HG02623 (cell line): ENCODE measurements at regions not wholly inside any gene's neighbourhood (a gene's known extent, or its start where the extent isn't known, plus 50 kb on each side); places are given as distances from the start of the nearest gene placed in this dataset.

Source experiments
- ATAC-seq: cut with Tn5 transposase; IDR thresholded peaks from one replicate; pipeline ENCODE4 v1.9.1; 2021; ENCODE audit warnings: moderate library complexity; ENCODE audit not compliant: unreplicated experiment

DNA sequence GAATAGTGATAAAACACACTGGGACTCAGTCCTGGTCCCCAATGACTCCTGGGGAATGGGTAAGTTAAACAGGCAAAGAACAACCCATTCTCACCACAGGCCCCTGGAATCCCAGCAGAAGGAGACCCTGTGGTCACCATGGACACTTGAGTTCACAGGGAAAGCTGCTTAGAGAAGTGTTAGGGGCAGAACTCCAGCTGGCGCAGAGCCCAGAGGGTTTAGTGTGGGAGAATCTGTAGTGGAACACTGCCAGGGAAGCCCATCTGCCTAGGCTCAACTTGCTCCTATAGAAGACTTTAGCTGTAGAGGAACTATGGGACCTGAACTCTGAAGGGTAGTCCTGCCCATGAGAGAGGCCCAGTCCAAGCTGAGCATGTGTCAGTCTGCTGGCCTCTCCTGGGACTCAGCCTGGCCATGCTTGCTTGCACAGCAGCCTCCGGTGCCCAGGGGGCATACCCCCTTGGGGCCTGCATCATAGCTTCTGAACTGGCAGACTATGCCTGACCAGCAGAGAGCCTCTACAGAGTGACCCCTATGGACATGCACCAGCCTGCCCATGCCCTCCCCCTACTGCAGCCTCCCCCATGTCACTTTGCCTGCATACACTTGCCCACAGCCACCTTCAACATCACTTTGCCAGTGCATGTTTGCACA lies 343.5 kb downstream of the IDS start:
- ATAC-seq = no peak

DNA sequence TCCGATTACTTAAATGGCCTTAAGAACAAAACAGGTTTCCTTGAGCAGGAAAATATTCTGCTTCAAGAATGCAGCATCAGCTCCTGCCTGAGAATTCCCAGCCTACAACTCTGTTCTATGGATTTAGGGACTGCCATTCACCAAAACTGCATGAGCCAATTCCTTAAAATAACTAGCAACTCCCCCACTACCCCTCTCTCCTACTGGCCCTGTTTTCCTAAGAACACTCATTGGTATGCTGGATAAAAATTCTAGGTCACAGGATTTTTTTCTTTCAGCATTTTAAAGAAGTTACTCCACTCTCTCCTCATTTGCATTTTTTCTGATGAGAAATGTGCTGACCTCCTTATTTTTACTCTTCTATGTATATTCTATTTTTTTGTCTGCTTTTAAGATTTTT lies 347.1 kb downstream of the IDS start:
- ATAC-seq = no peak

DNA sequence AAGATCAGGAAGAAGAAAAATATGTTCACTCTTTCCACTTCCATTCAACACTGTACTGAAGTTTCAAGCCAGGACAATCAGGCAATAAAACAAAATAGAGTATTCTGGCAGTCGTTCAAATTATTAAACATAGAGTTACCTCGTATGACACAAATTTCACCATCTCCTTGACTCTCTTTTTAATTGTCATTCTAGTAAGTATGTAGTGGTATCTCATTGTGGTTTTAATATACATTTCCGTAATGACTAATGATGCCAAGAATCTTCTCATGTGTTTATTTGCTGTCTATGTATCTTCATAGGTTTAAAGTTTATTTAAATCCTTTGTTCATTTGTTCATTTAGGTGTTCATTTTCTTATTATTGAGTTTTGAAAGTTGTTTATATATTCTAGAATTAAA lies 352.2 kb downstream of the IDS start:
- no peak for ATAC-seq

DNA sequence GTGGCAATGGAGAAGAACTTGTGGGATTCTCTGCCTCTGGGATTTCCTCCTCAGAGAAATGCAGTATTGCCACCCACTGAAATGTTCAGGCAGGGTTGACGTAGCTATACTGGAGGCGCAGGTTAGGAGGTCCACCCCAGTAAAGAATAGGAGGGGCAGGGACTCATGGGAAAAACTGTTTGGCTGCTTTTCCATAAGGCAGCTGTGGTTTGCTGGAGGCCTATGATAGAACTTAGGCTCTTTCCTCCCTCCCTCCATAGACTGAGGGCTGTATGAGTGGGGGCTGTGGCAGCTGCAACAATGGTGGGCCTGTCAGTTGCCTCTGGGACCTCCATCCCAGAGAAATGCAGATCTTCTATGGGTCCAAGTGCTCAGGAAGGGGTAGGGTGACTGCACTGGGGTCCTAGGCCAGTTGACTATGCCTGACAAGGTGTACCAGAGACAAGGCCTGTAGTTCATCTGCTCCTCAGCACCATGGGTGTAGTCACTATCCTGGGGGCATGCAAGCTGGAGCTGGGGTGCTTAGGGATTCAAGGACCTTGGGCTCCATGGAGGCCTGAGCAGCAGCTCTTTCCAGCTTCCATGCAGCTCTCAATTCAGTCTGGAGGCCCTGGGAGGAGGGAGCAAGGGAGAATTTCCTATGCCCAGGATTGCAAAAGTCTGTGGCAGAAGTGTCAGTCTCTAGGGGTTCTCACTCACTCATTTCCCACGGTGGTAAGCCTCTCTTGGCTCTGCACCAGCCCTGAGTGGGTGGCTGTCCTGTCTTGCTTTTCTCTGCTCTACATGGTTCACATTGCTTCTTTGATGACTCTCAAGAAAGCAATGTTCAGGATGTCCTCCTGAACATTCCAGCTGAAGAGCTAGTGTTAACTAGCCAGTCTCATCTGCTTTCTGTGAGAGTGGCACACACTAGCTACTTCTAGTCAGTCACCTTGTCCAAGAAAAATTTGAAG lies 353.0 kb downstream of the IDS start:
- ATAC-seq = no peak

DNA sequence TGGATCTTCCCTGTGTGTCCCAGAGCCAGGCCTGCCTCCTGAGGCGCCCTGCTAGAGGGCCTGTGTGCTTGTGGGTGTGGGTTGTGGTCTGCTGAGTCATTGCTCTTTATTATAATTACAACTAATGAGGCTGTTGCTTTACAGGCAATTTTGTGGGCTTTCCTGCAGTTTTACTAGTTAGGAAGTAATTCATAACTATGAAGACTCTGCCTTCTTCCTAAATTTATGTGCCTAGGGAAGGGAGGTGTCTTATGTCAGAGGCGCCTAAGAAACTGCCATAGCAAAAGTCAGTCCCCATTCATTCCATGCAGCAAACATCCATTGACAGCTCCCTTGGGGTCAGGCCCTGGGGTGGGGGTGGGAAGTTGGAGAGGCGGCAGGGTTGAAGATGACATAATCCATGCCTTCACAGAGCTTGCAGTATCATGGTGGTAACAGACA lies 359.2 kb downstream of the IDS start:
- ATAC-seq = no peak

DNA sequence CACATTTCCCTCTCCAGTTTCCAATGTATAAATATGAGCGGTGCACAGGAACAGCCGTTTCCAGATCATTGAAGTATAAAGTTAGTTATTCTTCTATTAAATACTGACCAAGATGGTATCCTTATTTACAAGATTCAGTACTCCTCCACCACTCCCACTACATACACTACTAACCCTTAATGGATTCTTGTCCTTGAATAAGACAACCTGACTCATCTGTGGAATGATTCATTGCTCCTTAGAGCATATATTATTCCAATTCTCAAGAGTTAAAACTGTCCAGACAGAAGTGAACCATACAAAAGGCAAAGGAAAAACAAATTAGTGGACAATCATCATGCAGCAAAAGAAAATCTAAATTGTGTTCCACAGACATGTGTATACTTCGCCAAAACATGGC lies 373.3 kb downstream of the IDS start:
- no peak for ATAC-seq

DNA sequence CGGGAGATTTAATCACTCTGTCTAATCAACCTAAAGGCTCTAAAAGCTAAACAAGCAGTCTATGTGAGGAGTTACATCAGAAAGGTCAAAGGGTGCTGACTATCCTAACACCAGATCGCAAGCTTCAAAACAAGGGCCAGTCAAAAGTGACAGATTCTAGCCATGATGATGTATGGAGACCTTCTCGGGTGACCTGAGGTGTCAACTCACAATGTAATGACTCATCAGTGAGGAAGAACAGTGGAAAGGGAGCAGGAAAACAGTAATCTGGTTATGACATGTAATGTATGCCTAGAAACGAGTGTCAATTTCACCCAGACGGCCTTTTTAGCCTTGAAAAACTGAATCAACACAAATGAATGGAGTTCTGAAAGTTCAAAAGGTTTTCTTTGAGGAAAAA lies 375.3 kb downstream of the IDS start:
- no peak for ATAC-seq

DNA sequence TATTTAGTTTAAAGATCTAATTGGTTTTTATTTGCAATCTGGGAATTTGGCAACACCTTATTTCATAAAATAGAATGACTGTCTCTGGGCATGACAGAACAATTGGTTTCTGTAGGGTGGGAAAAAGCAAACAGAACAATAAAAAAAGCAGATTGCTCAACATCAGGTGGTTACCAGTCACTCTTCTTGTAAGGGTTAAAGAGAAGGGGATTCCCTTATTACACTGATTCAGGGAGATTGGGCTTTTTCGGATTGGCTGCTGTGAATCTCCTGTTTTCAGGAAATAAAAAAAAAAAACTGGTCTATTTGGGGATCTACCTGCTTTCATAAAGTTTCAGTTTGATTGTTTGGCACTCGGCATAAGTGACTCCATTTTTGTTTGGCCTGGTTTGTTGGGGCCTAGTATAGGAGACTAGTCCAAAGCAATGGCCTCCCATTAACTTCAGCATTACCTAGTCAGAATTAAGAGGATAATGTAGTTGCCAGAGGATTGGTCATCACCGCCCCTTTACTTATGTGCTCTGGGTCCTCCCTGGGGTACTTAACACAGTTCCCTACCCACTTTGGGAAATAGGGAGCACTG lies 380.5 kb downstream of the IDS start:
- ATAC-seq = no peak

DNA sequence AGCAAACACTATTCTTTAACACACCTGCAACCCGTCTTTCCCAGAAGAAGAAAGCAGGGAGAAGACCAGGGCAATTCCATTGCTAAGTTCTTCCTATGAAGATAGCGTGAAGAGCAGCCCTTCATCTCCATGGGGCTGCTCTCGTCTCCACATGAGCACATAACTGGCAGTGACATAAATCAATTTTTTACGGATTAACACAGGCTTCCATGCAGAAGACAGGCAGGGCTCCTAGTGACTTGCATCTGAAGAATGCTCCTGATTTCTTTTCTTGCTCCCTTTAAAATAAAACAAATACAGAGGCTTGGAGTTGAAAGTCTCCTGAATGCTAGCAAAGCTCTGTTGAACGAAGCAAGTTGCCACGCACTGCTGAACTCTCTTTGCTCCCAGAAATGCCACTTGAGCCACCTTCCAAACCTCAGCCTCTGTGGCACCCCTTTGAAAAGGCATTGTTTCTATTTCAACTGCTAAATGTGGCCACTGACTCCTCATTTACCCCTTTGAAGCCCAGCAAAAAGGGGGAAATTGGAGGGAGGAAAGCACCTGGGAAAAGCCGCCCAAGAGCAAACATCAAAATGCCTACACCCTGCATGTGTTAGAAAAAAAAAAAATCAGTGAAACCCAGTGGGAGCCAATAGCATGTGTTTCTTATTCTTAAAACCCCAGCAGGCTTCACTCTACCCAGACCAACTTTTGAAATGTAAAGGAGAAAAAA lies 383.7 kb downstream of the IDS start:
- no peak for ATAC-seq

DNA sequence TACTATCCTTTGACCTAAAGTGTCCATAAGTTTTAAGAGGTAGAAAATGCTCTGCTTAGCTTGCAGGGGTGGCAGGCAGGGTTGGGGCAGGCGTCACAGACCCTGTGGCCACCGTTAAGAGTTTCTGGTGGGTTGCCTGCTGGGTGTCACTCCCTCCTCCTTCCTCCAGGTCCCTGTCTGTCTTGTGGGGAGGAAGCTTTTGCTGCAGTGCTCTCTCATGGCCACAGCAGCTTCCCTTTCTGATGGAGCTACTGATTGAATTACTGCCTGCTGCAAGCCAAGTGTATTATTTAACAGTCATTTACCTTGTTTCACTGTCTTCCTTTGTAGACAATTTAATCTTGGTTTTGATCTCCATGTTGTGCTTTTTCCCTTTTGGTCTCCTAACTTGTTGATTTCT lies 384.6 kb downstream of the IDS start:
- ATAC-seq = no peak

DNA sequence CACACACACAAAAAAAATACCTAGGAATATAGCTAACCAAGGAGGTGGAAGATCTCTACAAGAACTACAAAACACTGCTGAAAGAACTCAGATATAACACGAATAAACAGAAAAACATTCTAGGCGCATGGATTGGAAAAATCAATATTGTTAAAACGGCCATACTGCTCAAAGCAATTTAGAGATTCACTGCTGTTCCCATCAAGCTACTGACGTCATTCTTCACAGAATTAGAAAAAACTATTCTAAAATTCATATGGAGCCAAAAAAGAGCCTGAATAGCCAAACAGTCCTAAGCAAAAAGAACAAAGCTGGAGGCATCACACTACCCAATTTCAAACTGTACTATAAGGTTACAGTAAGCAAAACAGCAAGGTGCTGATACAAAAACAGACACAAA lies 390.2 kb downstream of the IDS start:
- no peak for ATAC-seq

DNA sequence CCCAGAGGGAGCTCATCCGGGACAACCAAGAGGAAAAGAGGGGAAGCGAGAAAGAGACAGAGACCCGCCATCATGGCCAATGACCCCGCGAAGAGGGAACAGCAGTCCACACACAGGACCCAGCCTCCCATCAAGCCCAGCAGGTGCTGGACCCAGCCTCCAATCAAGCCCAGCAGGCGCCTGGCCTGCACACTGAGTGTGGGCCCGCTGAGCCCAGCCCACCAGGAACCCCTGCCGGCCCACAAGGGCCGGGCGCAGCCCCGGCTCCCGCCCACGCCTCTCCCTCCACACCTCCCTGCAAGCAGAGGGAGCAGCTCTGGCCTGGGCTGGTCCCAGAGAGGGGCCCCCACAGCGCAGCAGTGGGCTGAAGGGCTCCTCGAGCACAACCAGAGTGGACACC lies 391.1 kb downstream of the IDS start:
- ATAC-seq = no peak

DNA sequence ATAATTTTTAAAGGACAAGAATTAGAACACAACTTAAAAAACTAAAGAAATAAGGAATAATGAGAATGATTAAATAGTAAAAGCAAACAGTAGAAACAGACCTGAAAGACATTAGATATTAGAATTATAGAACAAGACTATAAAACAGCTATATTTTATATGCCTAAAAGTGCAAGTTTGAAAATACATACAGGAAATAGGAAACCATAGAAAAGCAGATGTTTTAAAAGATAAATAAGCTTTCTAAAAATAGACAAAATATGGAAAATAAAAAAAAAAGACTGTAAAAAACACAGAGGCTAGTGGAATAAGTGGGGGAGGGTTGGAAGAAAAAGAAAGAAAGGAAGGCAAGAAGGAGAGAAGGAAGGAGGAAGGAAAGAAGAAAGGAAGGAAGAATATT lies 407.3 kb downstream of the IDS start:
- ATAC-seq = no peak

DNA sequence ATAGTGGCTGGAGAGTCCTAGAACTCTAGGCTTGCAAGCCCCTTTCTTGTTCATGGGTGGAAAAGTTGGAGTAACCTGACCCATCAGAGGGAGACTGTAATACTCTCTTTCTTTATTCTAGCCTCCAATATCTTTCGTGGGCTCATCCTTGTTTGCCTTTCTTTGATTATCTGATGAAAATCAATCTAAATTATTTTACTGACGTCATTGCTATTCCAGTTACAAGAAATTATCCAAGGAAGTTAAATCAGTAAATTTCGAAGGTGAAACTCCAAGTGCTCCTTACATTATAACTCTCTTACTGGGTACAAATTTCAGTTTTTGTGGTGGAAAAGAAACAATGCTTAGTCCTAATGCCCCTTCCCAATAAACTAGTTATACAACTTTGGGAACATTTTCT lies 412.9 kb downstream of the IDS start:
- ATAC-seq = no peak

DNA sequence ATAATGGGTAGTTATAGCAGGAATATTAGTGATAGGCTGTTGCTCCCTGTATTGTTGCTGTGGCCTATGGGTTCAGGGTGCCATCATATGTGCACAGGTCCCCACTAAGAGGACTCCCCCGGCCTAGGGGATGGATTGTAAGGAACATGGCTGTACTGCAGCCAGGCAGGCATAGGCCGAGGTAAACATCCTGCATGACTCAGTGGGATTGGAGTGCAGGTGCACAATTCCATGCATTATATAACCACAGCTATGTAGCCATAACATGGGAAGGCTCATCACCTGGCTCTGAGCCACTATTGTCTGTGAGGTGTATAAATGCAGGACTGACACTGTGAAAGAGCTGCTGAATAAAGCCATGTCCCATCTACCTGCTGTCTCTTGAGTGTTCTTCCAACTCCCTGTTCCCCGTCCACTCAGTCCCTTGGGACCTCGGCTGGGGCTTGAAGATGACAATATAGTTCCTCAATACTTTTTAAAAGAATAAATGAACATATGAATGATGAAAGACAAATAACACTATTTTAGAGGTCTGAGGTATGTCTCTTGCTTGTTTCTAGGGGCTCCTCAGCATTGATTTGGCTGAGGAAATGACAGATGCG lies 425.2 kb downstream of the IDS start:
- ATAC-seq = no peak

DNA sequence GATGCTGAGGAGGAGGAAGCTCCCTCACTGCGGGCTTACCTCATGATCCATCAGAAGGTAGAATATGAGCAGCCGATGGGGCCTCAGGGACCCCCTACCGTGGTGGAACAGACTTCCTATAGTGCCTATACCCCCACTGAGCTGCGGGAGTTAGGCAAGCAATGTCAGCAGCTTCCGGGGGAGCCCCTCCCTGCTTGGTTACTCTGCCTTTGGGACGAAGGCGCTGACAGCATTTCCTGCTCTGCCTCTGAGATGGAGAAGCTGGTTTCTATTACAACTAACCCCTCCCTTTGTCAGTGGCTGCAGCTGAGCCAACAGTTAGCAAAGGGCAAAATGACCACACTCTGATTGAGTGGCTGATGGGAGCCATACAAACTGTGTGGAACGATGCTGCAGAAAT lies 430.7 kb downstream of the IDS start:
- ATAC-seq = no peak

DNA sequence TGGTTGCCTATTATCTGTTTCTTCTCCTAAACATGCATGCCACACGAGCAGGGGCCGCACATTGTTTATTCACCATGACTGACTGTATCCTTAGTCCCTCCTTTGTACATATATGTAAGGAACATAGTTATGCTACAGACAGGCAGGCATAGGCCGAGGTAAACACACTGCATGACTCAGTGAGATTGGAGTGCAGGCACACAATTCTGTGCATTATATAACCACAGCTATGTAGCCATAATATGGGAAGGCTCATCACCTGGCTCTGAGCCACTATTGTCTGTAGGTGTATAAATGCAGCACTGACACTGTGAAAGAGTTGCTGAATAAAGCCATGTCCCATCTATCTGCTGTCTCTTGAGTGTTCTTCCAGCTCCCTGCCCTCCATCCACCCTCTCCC lies 431.6 kb downstream of the IDS start:
- no peak for ATAC-seq

DNA sequence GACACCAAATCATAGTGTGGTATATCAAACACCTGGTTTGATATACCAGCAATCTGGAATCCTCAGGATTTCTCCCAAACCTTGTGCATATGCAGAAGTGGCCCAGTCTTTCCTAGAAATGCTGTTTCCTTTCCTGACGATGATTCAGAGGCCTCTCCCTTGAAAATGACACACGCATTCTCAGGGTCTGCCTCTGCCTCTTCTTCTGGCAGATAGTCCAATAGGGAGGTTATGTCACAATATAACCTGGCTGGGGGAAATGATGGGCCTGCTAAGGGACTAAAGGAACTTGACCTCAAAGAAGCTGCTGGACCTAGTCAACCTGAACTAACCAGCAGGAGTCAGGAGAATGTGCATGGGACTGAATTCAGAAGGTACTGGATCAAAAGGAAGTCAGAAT lies 435.2 kb downstream of the IDS start:
- no peak for ATAC-seq

DNA sequence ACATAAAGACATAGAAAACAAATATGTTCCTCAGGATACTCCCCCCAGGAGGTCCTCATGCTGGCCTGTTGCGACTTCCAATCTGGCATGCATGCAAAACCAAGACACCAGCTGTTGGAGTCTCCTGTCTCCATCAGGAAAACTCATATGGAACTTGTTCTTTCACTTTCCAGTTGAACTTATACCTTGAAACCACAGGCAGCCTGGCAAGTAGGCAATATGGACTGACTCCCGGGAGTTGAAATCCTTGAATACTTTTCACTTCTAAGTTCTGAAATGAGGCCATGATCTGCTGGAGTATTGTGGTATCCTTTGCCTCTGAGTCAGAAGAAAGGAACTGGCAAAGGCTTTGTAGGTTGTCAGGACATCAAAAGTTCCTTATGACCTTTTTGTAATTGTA lies 444.2 kb downstream of the IDS start:
- no peak for ATAC-seq
